ENCODE measurements at regions not wholly inside any gene's neighbourhood (a gene's known extent, or its start where the extent isn't known, plus 50 kb on each side); places are given as distances from the start of the nearest gene placed in this dataset.

DNA sequence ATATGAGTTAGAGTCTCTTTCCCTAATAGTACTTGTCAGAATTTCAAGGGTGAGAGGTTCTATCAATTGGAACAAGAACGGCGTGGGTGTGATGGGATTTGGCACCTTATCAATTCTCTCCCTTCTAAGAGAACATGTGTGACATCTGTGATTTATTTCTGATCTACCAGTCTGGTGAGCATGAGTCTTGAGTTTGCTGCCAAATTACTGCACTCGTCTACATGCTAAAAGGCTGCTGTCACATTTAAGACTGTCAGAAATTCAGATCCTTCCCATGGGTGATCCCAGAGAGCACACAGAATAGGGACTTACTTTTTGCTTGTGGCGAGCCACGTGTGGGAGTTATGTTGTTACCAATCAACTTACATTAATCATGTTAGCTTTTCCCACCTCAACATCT, 370.2 kb upstream of the SASH1 start:
- Histone ChIP-seq H3K9ac (replicated peaks in 1 of 4; ENCODE audit: extremely low read depth in 1 of 4, low read depth in 3 of 4, low read length in 3 of 4) (no peak overlapping the region), H2BK5ac (ENCODE audit: low read depth, low read length) (no peak overlapping the region), H2BK12ac (ENCODE audit: low read depth, low read length) (no peak overlapping the region), H2AFZ (ENCODE audit: low read length) (no peak overlapping the region; the same call in 1 of the 2 replicates), H3K4ac (replicated peaks; ENCODE audit: insufficient read length, low read depth, low read length) (no peak overlapping the region), H3K23me2 (ENCODE audit: low read depth, low read length) (no peaks in the 10 kb centered on the region), H3K9me3 (ENCODE audit: insufficient read depth in 2 of 2, low read depth in 1 of 2, low read length in 1 of 2) (no peaks in the 10 kb centered on the region), H3K36me3 (ENCODE audit: control insufficient read depth in 2 of 4, insufficient read depth in 4 of 4, low read length in 3 of 4) (no peaks in the 10 kb centered on the region), H4K8ac (ENCODE audit: extremely low read depth, insufficient read depth, low read length) (no peak overlapping the region), H3K56ac (replicated peaks; ENCODE audit: insufficient read length, low read depth, low read length) (no peak overlapping the region), H3K4me1 (replicated peaks in 1 of 4; ENCODE audit: control insufficient read depth in 3 of 4, insufficient read depth in 4 of 4, low read length in 3 of 4) (no peaks in the 10 kb centered on the region), H4K20me1 (replicated peaks in 1 of 2; ENCODE audit: control insufficient read depth in 1 of 2, insufficient read depth in 2 of 2, low read length in 2 of 2) (no peaks in the 10 kb centered on the region), H3K79me2 (ENCODE audit: control insufficient read depth in 1 of 2, insufficient read depth in 2 of 2, low read length in 2 of 2) (no peaks in the 10 kb centered on the region), H2BK15ac (ENCODE audit: low read length) (no peak overlapping the region), H2BK120ac (replicated peaks; ENCODE audit: low read depth, low read length) (no peak overlapping the region), H3K4me2 (ENCODE audit: insufficient read depth in 1 of 2, low read depth in 2 of 2, low read length in 2 of 2) (no peak overlapping the region), H2BK20ac (ENCODE audit: low read length) (no peak overlapping the region), H4K5ac (ENCODE audit: insufficient read length, low read depth, low read length) (no peak overlapping the region), H3K18ac (ENCODE audit: extremely low read depth, low read length) (no peak overlapping the region), H3K14ac (ENCODE audit: insufficient read length) (no peak overlapping the region), H3K27ac (ENCODE audit: low read depth, low read length) (no peak overlapping the region), H2AK5ac (ENCODE audit: low read depth, low read length) (no peak overlapping the region), H3K79me1 (ENCODE audit: low read depth, low read length) (no peaks in the 10 kb centered on the region), H3K23ac (ENCODE audit: insufficient read length) (no peak overlapping the region), H3K27me3 (replicated peaks in 1 of 4; ENCODE audit: control insufficient read depth in 3 of 4, extremely low read depth in 1 of 4, insufficient read depth in 3 of 4, low read length in 3 of 4) (peaks cover 0 to 1% (median 0%) of the 10 kb centered on the region in 4 experiments; a peak in 1 of 7 replicates), H3K4me3 (ENCODE audit: extremely low read depth in 1 of 4, insufficient read depth in 2 of 4, low read depth in 3 of 4, low read length in 4 of 4) (no peak overlapping the region), H4K91ac (replicated peaks; ENCODE audit: insufficient read length, low read length) (no peak overlapping the region)
- WGBS, 2 experiments (ENCODE audit: extremely low coverage in 1 of 2, insufficient coverage in 1 of 2, insufficient read length in 1 of 2, insufficient replicate concordance in 2 of 2, low coverage in 1 of 2, low lambda C conversion rate in 2 of 2, missing lambda C conversion rate in 1 of 2) = 92% methylated on average over 5 of the region's 5 CpGs; no CpG with 5 or more reads in 1 of the 2 experiments
- FAIRE-seq (no peak), DNase-seq (ENCODE audit: low read depth in 1 of 2, low spot score in 2 of 2) (no peak)
- POLR2A ChIA-PET (ENCODE audit: partially characterized antibody) = no interaction called here
- CTCF ChIA-PET (ENCODE audit: partially characterized antibody) = interaction anchor here (1.7 to 2.0 kb wide), 2 partner anchors 197 to 466 kb away, joined by 4 to 11 read pairs; no protein-coding TSS in a partner anchor
- TF ChIP-seq POU5F1 (IDR thresholded peaks at IDR 0.05; ENCODE audit: low read depth, low read length) = no peak
- no peak for TF ChIP-seq CHD1 (IDR thresholded peaks at IDR 0.05; ENCODE audit: low read depth, low read length)
- no peak for TF ChIP-seq RAD21 (IDR thresholded peaks at IDR 0.05 in 1 of 2, conservative IDR thresholded peaks at IDR 0.05 in 1 of 2; ENCODE audit: low read depth in 2 of 2, low read length in 2 of 2)
- TF ChIP-seq TEAD4 (IDR thresholded peaks at IDR 0.05; ENCODE audit: low read depth, low read length) = no peak
- no peak for TF ChIP-seq BACH1 (IDR thresholded peaks at IDR 0.05; ENCODE audit: low read length)
- TF ChIP-seq, protein P1, sequence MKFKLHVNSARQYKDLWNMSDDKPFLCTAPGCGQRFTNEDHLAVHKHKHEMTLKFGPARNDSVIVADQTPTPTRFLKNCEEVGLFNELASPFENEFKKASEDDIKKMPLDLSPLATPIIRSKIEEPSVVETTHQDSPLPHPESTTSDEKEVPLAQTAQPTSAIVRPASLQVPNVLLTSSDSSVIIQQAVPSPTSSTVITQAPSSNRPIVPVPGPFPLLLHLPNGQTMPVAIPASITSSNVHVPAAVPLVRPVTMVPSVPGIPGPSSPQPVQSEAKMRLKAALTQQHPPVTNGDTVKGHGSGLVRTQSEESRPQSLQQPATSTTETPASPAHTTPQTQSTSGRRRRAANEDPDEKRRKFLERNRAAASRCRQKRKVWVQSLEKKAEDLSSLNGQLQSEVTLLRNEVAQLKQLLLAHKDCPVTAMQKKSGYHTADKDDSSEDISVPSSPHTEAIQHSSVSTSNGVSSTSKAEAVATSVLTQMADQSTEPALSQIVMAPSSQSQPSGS (IDR thresholded peaks at IDR 0.05; ENCODE audit: low read length) = no peak
- no peak for TF ChIP-seq MAFK (IDR thresholded peaks at IDR 0.05; ENCODE audit: low read depth, low read length)
- TF ChIP-seq, protein P2, sequence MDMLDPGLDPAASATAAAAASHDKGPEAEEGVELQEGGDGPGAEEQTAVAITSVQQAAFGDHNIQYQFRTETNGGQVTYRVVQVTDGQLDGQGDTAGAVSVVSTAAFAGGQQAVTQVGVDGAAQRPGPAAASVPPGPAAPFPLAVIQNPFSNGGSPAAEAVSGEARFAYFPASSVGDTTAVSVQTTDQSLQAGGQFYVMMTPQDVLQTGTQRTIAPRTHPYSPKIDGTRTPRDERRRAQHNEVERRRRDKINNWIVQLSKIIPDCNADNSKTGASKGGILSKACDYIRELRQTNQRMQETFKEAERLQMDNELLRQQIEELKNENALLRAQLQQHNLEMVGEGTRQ (IDR thresholded peaks at IDR 0.05; ENCODE audit: low read length) = no peak
- TF ChIP-seq RBBP5 (IDR thresholded peaks at IDR 0.05; ENCODE audit: borderline replicate concordance, low read depth, low read length) = no peak

All from H1 (cell line).